SK-N-MC (cell line): ENCODE measurements at regions not wholly inside any gene's neighbourhood (a gene's known extent, or its start where the extent isn't known, plus 50 kb on each side); places are given as distances from the start of the nearest gene placed in this dataset.

Source experiments
- DNase-seq: peaks from one replicate; pipeline ENCODE4 v3.0.0-alpha.2; 2011; ENCODE audit warnings: low read depth, low spot score
- H3K27ac ChIP-seq: fragments of 200-600 bp; sonication (generic); 2 replicates; pipeline ENCODE4 v1.5.1; 2016; ENCODE audit warnings: mixed run types
- H3K36me3 ChIP-seq: fragments of 200-600 bp; sonication (generic); 2 replicates; pipeline ENCODE4 v1.6.1; 2017; ENCODE audit warnings: antibody characterized with exemption, low read length, mixed read lengths; ENCODE audit not compliant: insufficient read depth
- H3K4me3 ChIP-seq: fragments of 200-600 bp; sonication (generic); 2 replicates; pipeline ENCODE4 v1.5.1; 2016
- H3K9ac ChIP-seq: fragments of 200-600 bp; sonication (generic); 2 replicates; pipeline ENCODE4 v1.8.0; 2017; ENCODE audit warnings: mixed run types, mixed read lengths; ENCODE audit not compliant: insufficient read length
- H3K9me3 ChIP-seq: fragments of 200-600 bp; sonication (generic); 2 replicates; pipeline ENCODE4 v1.6.1; 2017; ENCODE audit warnings: low read depth, mild to moderate bottlenecking, antibody characterized with exemption, low read length, moderate library complexity, mixed read lengths
- EZH2 ChIP-seq: fragments of 200-600 bp; sonication (generic); IDR thresholded peaks from one replicate; pipeline ENCODE4 v1.6.1; 2017; ENCODE audit warnings: antibody characterized with exemption
- FOXP2 ChIP-seq: optimal IDR thresholded peaks from 2 replicates; pipeline ENCODE3; 2011; ENCODE audit warnings: mild to moderate bottlenecking, moderate library complexity; ENCODE audit not compliant: insufficient read depth; ENCODE audit errors: extremely low read length, control extremely low read depth
- POLR2AphosphoS5 ChIP-seq: IDR thresholded peaks from 2 replicates; pipeline ENCODE4 v1.6.1; 2012; ENCODE audit warnings: mild to moderate bottlenecking, low read depth, low read length, borderline replicate concordance

- no peaks in the 10 kb centered on the region for H3K36me3 ChIP-seq
- H3K9me3 ChIP-seq: no peaks in the 10 kb centered on the region
- TF ChIP-seq EZH2 (no peak), POLR2AphosphoS5 (no peak), FOXP2 (no peak)
- no peak overlapping the region for H3K4me3 ChIP-seq
- DNase-seq: no peak
- no peak overlapping the region for H3K9ac ChIP-seq
- H3K27ac ChIP-seq: no peak overlapping the region
Measured at GRCh38 chr18:28338316-28338715, 161.4 kb upstream of the CDH2 start.

GRCh38 chr18:28334516-28334915 lies 157.6 kb upstream of the CDH2 start:
- no peak overlapping the region for H3K27ac ChIP-seq
- no peak overlapping the region for H3K9ac ChIP-seq
- no peaks in the 10 kb centered on the region for H3K9me3 ChIP-seq
- no peak for DNase-seq
- TF ChIP-seq EZH2: no peak
- TF ChIP-seq POLR2AphosphoS5: no peak
- TF ChIP-seq FOXP2: no peak
- H3K36me3 ChIP-seq: no peaks in the 10 kb centered on the region
- H3K4me3 ChIP-seq: no peak overlapping the region

- DNase-seq: no peak
- TF ChIP-seq POLR2AphosphoS5 (no peak), EZH2 (no peak), FOXP2 (no peak)
- no peaks in the 10 kb centered on the region for H3K9me3 ChIP-seq
- no peak overlapping the region for H3K4me3 ChIP-seq
- no peaks in the 10 kb centered on the region for H3K36me3 ChIP-seq
- no peak overlapping the region for H3K27ac ChIP-seq
- H3K9ac ChIP-seq: no peak overlapping the region
Measured at GRCh38 chr18:28332071-28332470, 155.1 kb upstream of the CDH2 start.

GRCh38 chr18:28331551-28331950 lies 154.6 kb upstream of the CDH2 start:
- H3K9me3 ChIP-seq: no peaks in the 10 kb centered on the region
- H3K27ac ChIP-seq: no peak overlapping the region
- DNase-seq: no peak
- no peak overlapping the region for H3K4me3 ChIP-seq
- H3K9ac ChIP-seq: no peak overlapping the region
- TF ChIP-seq POLR2AphosphoS5: no peak
- TF ChIP-seq FOXP2: no peak
- no peak for TF ChIP-seq EZH2
- H3K36me3 ChIP-seq: no peaks in the 10 kb centered on the region

DNA sequence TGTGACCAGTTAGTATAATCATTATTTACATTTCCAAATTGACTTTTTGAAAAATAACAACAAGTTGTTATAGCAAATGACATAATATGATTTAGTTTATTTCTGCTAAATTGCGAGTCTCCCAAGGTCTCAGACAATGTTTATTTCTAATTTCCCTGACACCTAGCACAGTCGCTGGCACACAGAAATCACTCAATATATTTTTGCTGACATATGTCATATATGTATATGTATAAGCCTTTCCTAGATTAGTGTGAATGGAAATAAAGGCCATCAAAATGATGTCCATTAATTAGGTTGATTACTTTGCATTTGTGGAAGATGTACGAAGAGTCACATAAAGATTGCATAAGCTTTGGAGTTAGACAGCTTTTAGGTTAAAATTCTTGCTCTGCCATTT lies 136.7 kb upstream of the CDH2 start:
- Histone ChIP-seq H3K9ac (no peak overlapping the region), H3K4me3 (no peak overlapping the region), H3K9me3 (no peaks in the 10 kb centered on the region), H3K36me3 (no peaks in the 10 kb centered on the region), H3K27ac (no peak overlapping the region)
- TF ChIP-seq FOXP2: no peak
- TF ChIP-seq EZH2: no peak
- no peak for DNase-seq

- no peak overlapping the region for H3K4me3 ChIP-seq
- TF ChIP-seq FOXP2 (no peak), POLR2AphosphoS5 (no peak), EZH2 (no peak)
- no peak for DNase-seq
- H3K27ac ChIP-seq: no peak overlapping the region
- no peaks in the 10 kb centered on the region for H3K9me3 ChIP-seq
- H3K36me3 ChIP-seq: no peaks in the 10 kb centered on the region
- H3K9ac ChIP-seq: no peak overlapping the region
Measured at GRCh38 chr18:28288784-28289183, 111.9 kb upstream of the CDH2 start.

DNA sequence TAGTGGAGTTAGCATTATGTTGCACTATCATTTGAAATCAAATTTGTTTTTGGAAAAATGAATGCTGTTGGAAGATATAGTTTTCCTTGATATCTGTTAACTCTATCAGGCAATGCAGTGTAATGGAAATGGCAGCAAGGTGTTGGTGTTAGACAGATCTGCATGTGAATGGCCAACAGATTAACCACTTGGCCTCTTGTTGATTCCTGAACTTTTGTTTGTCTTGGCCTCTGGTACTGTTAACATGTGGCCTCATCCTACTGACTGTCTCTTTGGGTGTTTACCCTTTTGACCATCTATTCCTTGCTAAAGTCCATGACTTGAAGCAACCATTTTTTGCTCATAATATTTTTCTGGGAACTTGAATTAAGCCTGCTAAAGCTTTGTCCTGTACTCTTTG lies 110.2 kb upstream of the CDH2 start:
- H3K36me3 ChIP-seq: no peaks in the 10 kb centered on the region
- DNase-seq: no peak
- H3K27ac ChIP-seq: no peak overlapping the region
- TF ChIP-seq FOXP2: no peak
- TF ChIP-seq EZH2: no peak
- TF ChIP-seq POLR2AphosphoS5: no peak
- no peaks in the 10 kb centered on the region for H3K9me3 ChIP-seq
- no peak overlapping the region for H3K9ac ChIP-seq
- no peak overlapping the region for H3K4me3 ChIP-seq

GRCh38 chr18:28284132-28284531 lies 107.2 kb upstream of the CDH2 start:
- H3K27ac ChIP-seq: no peak overlapping the region
- H3K9ac ChIP-seq: no peak overlapping the region
- DNase-seq: no peak
- H3K9me3 ChIP-seq: no peaks in the 10 kb centered on the region
- TF ChIP-seq FOXP2 (no peak), POLR2AphosphoS5 (no peak), EZH2 (no peak)
- H3K4me3 ChIP-seq: no peak overlapping the region
- H3K36me3 ChIP-seq: no peaks in the 10 kb centered on the region

- no peak overlapping the region for H3K27ac ChIP-seq
- no peak overlapping the region for H3K9ac ChIP-seq
- TF ChIP-seq POLR2AphosphoS5 (no peak), EZH2 (no peak), FOXP2 (no peak)
- no peaks in the 10 kb centered on the region for H3K36me3 ChIP-seq
- H3K4me3 ChIP-seq: no peak overlapping the region
- H3K9me3 ChIP-seq: no peaks in the 10 kb centered on the region
- DNase-seq: no peak
Measured at GRCh38 chr18:28281400-28281799, 104.5 kb upstream of the CDH2 start.

DNA sequence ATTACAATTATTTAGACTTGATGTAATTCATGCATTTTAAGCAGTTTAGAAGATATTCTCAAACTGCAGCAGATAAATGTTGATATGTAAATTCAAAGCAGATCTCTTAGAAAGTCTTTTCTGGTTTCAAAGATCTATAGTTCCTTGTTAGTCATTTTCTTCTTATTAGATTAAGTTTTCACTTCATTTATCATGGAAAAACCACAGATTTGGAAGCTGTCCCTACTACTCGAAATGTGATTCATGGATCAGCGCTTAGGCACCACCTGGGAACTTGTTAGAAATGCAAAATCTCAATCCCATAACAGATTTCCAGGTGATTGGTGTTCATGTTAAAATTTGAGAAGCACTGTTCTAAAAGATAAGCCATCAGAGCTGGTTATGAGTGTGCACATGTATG lies 92.8 kb upstream of the CDH2 start:
- no peak for DNase-seq
- H3K9ac ChIP-seq: no peak overlapping the region
- H3K4me3 ChIP-seq: no peak overlapping the region
- no peak for TF ChIP-seq EZH2
- no peak for TF ChIP-seq FOXP2
- TF ChIP-seq POLR2AphosphoS5: no peak
- no peaks in the 10 kb centered on the region for H3K9me3 ChIP-seq
- H3K27ac ChIP-seq: no peak overlapping the region
- H3K36me3 ChIP-seq: no peaks in the 10 kb centered on the region
